Skin epidermis (tissue), 12 donors: ENCODE measurements at regions not wholly inside any gene's neighbourhood (a gene's known extent, or its start where the extent isn't known, plus 50 kb on each side); places are given as distances from the start of the nearest gene placed in this dataset.
"Not testable (repeated sequence)": the region's sequence is repeated elsewhere in the genome, so short reads cannot be mapped to it uniquely, and the experiment has no call there.

ENCODE experiments used
- H3K27ac ChIP-seq, 21 experiments: fragments of 200-600 bp; sonication (generic) in 11 of 21; one replicate each; pipeline ENCODE4 v1.5.0; 2020; ENCODE audit warnings: mild to moderate bottlenecking in 3 of 21, inconsistent platforms in 2 of 21, moderate library complexity in 2 of 21
- H3K4me3 ChIP-seq, 7 experiments: fragments of 200-600 bp; sonication (generic) in 2 of 7; one replicate each; pipeline ENCODE4 v1.5.0; 2020; ENCODE audit warnings: inconsistent platforms in 2 of 7, mild to moderate bottlenecking in 2 of 7, moderate library complexity in 1 of 7

DNA sequence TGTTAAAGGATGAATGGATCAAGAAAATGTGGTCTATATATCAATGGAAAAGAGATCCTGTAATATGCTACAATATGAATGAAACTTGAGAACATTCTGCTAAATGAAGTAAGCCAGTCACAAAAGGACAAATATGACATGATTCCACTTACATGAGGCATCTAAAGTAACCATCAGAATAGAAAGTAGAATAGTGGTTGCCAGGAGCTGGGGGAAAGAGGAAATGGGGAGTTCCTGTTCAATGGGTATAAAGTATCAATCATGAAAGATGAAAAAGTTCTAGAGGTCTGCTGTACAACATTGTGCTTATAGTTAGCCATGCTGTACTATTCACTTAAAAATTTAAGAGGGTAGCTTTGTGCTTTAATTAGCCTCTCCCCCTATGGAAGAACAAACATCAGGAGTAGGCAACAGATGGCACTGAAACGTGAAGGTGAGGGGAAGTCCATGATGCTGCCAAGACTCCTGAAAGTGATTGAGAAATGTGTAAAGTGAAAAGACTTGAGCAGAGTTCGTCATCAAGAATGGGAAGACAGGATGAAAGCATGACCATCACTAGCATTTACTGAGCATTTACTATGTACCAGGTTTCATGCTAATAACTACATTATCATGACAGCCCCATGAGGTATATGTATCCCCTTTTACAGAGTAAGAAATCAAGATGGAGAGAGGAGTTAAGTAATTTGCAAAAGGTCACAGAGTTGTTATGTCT lies 167.2 kb downstream of the CYB561 start:
- H3K27ac ChIP-seq = no peak overlapping the region
- H3K4me3 ChIP-seq = no peak overlapping the region

GRCh38 chr17:63279498-63280230 lies 166.4 kb downstream of the CYB561 start:
- H3K27ac ChIP-seq = peak overlapping the region in 2 of 21 experiments; percentile 5 to 16
- no peak overlapping the region for H3K4me3 ChIP-seq

- Histone ChIP-seq H3K27ac (no peak overlapping the region), H3K4me3 (no peak overlapping the region)
Observed at GRCh38 chr17:63282455-63282854, 163.7 kb downstream of the CYB561 start.

- H3K27ac ChIP-seq = no peak overlapping the region
- H3K4me3 ChIP-seq = no peak overlapping the region
Observed at GRCh38 chr17:63285551-63285950, 160.6 kb downstream of the CYB561 start.

DNA sequence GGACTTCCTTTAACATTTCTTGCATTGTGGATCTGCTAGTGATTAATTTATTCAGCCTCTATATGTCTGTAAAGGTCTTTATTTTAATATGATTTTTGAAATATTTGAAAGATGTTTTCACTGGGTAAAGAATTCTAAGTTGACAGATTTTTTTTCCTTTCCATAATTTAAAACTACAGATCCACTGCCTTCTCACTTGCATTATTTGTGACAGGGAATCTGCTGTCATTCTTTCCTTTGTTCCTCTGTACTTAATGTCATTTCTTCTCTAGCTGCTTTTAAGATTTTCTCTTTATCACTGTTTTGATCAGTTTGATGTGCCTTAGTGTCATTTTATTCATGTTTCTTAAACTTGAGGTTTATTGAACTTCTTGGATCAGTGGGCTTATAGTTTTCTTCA lies 159.9 kb downstream of the CYB561 start:
- Histone ChIP-seq H3K27ac (no peak overlapping the region), H3K4me3 (no peak overlapping the region)

DNA sequence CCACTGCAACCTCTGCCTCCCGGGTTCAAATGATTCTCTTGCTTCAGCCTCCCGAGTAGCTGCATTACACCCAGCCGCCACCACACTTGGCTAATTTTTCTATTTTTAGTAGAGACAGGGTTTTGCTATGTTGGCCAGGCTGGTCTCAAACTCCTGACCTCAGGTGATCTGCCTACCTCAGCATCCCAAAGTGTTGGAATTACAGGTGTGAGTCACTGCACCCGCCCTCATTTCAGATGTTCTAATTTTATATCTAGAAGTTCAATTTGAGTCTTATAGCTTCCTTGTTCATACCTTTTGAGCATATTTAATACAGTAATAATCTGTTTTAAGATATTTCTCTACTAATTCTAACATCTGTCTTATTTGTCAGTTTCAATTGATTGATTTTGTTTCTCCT lies 159.1 kb downstream of the CYB561 start:
- not testable (repeated sequence) for H3K27ac ChIP-seq, H3K4me3 ChIP-seq

GRCh38 chr17:63289931-63290330 lies 156.2 kb downstream of the CYB561 start:
- Histone ChIP-seq H3K27ac (peak overlapping the region in 1 of 21 experiments; percentile 17), H3K4me3 (no peak overlapping the region)

DNA sequence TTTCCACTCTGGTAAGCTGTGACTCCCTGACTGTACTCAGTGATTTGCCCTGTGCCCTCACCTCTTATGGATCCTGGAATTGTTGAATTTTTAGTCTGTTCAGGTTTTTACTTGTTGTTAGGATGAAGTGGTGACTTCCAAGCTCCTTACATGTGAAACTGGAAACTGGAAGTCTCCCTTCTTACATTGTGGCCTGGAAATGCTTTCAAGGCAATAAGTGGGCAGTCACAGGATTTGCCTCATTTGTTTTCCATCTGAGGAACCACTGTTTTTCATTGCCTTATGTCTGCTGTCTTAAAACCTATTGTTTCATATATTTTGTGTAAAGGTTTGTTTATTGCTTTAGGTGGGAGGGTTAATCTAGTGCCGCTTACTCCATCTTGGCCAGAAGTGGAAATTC lies 155.8 kb downstream of the CYB561 start:
- H3K4me3 ChIP-seq = no peak overlapping the region
- peak overlapping the region in 1 of 21 experiments; percentile 17 for H3K27ac ChIP-seq

- H3K27ac ChIP-seq = peak overlapping the region in 1 of 21 experiments; percentile 17
- H3K4me3 ChIP-seq = no peak overlapping the region
Observed at GRCh38 chr17:63290784-63291183, 155.3 kb downstream of the CYB561 start.

- Histone ChIP-seq H3K4me3 (no peak overlapping the region), H3K27ac (no peak overlapping the region)
Observed at GRCh38 chr17:63291258-63291657, 154.8 kb downstream of the CYB561 start.

GRCh38 chr17:63292421-63292820 lies 153.7 kb downstream of the CYB561 start:
- H3K4me3 ChIP-seq = no peak overlapping the region
- H3K27ac ChIP-seq = peak overlapping the region in 2 of 21 experiments; percentile 4 to 58

- no peak overlapping the region for H3K4me3 ChIP-seq
Observed at GRCh38 chr17:63293323-63294075, 152.6 kb downstream of the CYB561 start.

GRCh38 chr17:63294776-63295175 lies 151.3 kb downstream of the CYB561 start:
- H3K4me3 ChIP-seq = no peak overlapping the region
- peak overlapping the region in 1 of 21 experiments; percentile 11 for H3K27ac ChIP-seq

More at GRCh38 chr17:63293323-63294075, 152.6 kb downstream of the CYB561 start:
- H3K27ac ChIP-seq = peak overlapping the region in 8 of 21 experiments; percentile 24 to 73 (median 46)

- Histone ChIP-seq H3K27ac (peak overlapping the region in 1 of 21 experiments; percentile 11), H3K4me3 (no peak overlapping the region)
Observed at GRCh38 chr17:63295288-63295687, 150.8 kb downstream of the CYB561 start.

DNA sequence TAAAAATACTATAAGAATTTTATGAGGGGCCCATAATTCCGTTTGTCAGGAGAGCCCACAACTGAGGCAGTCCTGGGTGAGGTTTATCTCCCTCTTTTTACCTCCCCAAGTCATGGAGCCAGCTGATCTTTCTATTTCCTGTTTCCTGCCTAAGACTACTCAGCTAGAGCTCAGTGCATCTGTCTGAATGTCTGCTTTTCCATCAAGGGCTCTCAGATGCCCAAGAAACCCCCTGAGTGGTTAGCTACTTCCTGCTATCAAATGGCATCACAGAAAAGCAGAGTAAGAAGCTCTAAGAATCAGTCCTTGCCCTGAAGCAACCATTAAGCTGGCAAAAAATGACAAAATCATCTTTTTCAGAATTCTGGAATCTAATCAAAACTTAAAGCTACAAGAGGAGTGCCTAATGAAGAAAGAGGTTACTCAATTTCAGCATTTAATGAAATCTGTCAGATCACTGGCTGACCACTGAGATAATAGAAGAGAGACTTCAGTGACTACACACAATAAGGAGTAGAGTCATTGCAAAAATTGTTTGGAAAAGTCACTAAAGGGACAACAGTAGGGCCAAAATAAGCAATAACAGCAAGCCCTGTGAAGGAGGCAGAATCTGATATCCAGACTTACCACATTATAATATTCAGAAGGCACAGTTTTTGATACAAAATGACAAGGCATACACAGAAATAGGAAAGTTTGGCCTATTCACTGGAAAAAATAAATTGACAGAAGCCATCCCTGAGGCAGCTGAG lies 150.1 kb downstream of the CYB561 start:
- Histone ChIP-seq H3K27ac (no peak overlapping the region), H3K4me3 (no peak overlapping the region)

- not testable (repeated sequence) for H3K4me3 ChIP-seq, H3K27ac ChIP-seq
Observed at GRCh38 chr17:63298916-63299315, 147.2 kb downstream of the CYB561 start.

DNA sequence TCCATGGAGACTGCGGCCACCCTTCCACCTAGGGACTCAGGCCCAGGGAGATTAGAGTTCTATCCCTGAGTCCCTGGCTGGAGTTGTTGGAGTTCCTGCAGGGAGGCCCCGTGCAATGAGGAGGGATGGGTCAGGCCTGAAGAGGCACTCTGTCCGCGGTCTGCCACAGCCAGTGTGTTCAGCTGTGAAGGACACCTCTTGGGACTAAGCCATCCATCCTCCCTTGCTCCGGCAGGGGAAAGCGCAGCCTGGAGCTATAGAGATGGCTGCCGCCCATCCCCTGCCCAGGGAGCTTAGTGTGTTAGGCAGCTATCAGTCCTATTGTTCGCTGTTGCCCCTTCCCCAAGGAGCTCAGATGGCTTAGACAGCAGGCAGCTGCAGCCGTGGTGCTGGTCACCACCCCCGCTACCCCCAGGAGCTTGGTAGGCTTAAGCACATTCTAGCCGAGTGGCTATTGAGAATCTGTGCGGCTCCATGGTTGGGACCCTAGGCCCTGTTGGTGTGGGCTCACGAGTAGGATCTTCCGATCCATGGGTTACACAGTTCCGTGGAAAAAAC lies 141.3 kb downstream of the CYB561 start:
- no peak overlapping the region for H3K27ac ChIP-seq
- no peak overlapping the region for H3K4me3 ChIP-seq

DNA sequence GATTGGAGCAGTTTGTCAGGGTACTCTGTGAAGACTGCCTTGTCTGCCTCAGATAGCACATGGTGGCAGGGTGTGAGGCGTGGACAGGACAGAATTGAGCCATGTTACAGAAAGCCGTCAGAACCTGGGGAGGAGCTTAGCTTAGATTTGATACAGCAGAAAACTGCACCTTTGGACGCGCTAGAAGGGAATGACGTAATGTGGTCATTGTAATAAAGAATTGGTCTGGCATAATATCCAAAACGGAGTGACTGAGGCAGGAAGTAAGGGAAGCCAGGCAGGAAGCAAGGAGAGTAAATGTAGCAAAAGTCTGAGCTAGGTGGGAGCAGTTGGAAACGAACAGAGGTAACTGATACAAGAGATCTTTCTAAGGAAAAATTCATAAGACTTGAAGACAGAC lies 140.2 kb downstream of the CYB561 start:
- no peak overlapping the region for H3K27ac ChIP-seq

DNA sequence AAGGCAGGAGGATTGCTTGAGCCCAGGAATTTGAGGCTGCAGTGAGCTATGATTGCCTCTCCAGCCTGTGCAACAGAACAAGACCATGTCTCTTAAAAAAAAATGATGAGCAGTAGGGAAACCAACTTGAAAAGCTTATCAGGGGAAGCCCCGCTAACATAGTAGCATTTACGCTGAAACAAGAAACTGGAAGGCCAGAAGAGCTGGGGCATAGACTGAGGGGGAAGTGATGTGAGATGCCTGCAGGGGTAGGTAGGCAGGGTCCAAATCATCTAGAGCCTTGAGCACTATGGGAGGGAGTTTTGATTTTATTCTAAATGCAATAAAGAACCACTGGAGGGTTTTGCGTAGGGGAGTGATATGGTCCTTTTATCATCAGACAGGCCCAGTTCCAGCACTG lies 139.3 kb downstream of the CYB561 start:
- H3K4me3 ChIP-seq = no peak overlapping the region

More for the DNA sequence above, 140.2 kb downstream of the CYB561 start:
- H3K4me3 ChIP-seq = no peak overlapping the region

More for the DNA sequence above, 139.3 kb downstream of the CYB561 start:
- no peak overlapping the region for H3K27ac ChIP-seq
